Esophagus muscularis mucosa (tissue), 3 donors: ENCODE measurements at regions not wholly inside any gene's neighbourhood (a gene's known extent, or its start where the extent isn't known, plus 50 kb on each side); places are given as distances from the start of the nearest gene placed in this dataset.

Source experiments
- POLR2A ChIP-seq: fragments of 450-650 bp; IDR thresholded peaks from one replicate; pipeline ENCODE4 v1.6.1; 2017; ENCODE audit warnings: antibody characterized with exemption, moderate library complexity, mild to moderate bottlenecking, low read depth
- TF ChIP-seq, protein P1 (sequence below), 3 experiments: fragments of 200-600 bp in 2 of 3; fragments of 450-650 bp in 1 of 3; sonication (generic) in 2 of 3; IDR thresholded peaks; one replicate each; pipeline ENCODE4 v1.5.1; 2017 to 2019; ENCODE audit warnings: antibody characterized with exemption in 3 of 3, mild to moderate bottlenecking in 2 of 3, moderate library complexity in 1 of 3

DNA sequence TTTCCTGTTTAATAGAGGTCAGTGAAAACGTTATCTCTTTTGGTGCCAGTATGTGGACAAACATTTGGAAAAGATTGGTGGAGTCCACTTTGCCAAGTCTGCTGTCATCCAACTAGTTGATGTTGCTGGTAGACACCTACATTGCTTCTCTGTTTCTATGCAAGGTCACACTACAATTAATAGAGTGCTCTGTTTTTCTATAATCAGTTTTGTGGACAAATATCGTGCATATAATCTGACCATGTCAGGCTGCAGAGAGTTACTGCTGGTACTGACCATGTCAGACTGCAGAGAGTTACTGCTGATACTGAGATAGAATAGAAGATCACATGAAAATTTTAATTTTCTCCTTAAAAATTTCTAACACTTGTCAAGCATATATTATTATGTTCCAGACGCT, 603.3 kb downstream of the TSN start:
- TF ChIP-seq, protein P1, sequence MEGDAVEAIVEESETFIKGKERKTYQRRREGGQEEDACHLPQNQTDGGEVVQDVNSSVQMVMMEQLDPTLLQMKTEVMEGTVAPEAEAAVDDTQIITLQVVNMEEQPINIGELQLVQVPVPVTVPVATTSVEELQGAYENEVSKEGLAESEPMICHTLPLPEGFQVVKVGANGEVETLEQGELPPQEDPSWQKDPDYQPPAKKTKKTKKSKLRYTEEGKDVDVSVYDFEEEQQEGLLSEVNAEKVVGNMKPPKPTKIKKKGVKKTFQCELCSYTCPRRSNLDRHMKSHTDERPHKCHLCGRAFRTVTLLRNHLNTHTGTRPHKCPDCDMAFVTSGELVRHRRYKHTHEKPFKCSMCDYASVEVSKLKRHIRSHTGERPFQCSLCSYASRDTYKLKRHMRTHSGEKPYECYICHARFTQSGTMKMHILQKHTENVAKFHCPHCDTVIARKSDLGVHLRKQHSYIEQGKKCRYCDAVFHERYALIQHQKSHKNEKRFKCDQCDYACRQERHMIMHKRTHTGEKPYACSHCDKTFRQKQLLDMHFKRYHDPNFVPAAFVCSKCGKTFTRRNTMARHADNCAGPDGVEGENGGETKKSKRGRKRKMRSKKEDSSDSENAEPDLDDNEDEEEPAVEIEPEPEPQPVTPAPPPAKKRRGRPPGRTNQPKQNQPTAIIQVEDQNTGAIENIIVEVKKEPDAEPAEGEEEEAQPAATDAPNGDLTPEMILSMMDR (IDR thresholded peaks at IDR 0.05) = no peak
- TF ChIP-seq POLR2A = no peak
